ENCODE measurements at regions not wholly inside any gene's neighbourhood (a gene's known extent, or its start where the extent isn't known, plus 50 kb on each side); places are given as distances from the start of the nearest gene placed in this dataset.

DNA sequence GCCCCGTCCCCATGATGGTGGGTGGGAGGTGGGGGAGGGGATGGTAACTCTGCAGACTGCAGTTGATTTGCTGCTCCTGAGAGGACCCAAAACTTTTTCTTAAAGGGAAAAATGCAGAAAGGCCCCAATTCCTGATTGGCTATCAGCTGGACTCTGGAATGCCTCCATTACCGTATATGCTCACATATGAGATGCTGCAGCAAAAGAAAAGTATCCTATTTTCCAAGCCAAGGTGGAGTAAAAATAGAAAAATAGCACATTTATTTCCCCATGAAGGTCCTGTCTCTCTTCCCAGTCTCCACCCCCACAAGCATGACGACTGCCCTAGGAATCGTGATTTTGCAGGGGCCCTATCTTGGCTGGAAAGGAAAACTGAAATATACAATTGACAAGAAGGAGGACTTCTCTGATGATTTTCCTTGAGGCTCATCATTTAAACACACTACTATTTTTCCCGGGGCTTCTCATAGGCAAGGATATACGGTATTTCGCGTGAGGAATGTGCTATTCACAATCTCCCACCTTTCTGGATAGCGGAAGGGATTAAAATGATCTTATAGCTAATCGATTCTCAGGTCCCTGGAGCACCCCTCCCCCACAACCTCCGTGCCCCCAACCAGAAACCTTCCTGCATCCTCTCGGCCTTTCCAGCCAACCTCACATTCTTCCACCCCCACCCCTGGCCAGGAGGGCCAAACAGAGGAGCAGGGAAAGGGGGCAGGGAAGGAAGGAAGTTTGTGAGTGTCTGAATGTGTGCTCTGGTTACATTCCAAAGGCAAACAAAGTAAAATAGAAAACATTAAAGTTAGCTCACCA, 138.9 kb upstream of the CCND2 start:
- peak; percentile 75 for DNase-seq (ENCODE audit: low spot score)

DNA sequence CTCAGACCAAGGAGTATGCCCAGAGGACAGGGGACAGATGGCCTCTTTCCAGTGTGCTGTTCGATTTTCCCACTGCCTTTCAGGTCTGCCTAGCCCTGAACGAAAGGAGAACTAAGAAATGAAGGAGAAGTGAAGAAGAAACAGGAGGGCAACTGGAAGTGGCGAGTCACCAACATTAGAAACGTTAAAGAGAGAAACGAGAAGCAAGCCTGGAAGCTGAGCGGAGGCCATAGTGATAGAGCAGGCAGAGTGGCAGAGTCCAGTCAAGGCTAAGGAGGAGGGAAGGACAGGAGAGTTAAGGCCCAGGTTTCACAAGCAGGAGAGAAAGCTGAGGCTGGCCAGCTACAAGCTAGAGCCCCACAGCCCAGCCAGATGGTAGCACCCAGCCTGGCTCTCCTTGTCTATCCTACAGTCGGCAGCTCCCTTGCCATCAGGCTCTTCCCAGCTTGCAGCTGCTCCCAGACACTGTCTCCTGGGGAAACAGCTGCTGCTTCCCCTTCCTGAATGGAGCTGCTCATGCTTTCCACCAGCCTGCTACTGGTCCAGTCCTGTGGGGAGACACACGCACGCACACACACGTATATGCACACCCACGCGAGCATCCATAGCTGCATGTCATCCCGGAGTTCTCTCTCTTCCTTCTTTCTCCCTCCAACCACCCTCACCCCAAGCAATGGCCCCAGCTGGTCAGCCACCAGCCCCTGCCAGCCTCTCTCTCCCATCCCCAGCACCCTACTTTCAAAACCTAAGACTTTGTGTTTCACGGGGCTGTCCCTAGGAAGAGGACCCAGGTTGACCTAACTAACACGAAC, 139.7 kb upstream of the CCND2 start:
- no peak for DNase-seq (ENCODE audit: low spot score)

DNA sequence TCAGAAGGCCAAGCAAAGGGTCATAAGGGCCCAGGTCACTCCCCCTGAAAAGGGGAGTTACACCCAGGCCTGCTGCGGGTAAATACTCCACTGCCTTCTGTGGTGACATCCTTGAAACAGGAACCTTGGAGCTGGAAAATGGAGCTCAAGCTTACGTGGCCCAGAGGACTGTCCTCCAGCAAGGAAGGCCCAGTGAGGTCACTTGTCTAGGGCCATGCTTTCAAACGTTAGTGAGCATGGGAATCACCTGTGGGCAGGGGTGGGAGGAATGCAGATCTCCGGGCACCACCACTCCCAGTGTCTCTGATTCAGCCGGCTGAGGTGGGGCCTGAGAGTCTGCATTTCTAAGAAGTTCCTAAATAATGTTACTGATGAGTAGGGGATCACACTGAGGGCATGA, 140.5 kb upstream of the CCND2 start:
- DNase-seq (ENCODE audit: low spot score) = no peak

DNA sequence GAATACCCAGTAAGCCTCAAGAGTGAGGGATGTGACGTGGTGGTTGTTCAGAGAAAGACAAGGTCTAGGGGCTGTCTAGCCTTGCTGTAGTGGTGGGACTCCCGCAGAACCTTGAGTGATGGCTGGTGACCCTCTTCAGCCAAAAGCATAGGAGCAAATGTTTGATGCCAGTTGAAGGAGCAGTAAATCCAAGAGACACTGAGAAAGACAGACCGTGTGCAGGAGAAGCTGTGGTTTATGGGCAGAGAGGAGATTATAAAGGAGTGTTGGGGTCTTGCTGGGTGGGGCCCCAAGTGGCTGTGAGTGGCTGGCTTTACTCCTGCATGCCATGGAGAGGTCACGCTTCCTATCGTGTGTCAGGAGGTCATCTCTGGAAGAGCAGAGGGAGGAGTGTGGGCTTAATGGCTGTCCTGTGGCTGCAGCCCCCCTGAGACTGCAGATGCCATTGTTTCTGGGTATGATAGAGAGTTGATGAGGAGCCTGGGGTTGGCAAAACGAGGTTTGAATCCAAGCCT, 152.0 kb upstream of the CCND2 start:
- DNase-seq (ENCODE audit: low spot score) = no peak

DNA sequence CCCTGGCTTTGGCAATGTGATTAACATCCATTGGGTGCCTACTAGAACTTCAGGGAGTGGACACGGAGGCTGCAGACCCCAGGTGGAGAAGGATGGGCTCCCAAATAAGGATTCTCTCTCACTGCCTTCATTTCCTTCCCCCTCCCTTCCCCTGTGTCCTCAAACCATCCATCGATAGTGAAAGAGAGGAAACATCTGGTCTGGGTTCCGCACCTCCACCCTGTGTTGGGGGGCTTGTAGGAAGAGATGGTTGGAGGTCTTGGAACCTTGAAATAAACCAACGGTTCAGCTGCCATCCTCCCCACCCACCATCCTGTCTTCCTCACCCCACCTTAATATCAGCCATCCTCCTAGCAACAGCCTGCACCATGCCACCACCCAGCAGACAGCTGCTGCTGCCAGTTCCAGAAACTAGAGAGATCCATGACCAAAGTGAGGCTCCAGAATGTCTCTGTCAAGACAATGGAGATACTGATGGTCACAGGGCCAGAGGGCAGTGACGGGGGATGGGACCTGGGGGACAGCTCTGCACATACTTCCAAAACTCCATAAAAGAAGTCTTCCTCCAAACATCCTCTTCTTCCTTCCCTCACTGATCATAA, 153.1 kb upstream of the CCND2 start:
- DNase-seq (ENCODE audit: low spot score) = no peak

DNA sequence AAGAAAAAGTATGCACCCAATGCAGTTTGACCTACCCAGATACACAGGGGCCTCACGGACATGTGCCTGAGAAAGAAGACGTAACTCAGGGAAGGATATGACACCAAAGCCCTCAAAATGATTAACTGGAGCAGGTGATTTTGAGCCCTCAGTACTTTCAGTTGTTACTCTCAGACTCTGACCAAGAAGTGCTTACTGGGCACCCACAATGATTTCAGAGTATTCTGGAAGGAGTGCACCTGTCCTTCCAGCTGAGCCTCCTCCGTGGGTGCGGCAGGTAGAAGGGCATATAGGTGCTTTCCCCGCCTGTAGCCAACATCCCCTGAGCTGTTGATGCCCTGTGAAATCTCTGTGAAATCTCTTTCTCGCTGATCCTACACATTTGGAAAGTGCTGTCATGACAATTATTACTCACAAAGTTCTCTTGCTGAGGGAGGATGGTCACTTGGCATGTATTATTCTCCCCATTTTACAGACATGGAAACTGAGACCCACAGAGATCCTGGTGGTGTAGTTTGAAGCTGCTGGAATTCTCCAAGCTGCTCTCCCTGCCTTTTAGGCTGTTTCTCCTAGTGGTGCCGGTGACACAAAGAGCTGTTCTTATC, 154.3 kb upstream of the CCND2 start:
- DNase-seq (ENCODE audit: low spot score) = no peak

DNA sequence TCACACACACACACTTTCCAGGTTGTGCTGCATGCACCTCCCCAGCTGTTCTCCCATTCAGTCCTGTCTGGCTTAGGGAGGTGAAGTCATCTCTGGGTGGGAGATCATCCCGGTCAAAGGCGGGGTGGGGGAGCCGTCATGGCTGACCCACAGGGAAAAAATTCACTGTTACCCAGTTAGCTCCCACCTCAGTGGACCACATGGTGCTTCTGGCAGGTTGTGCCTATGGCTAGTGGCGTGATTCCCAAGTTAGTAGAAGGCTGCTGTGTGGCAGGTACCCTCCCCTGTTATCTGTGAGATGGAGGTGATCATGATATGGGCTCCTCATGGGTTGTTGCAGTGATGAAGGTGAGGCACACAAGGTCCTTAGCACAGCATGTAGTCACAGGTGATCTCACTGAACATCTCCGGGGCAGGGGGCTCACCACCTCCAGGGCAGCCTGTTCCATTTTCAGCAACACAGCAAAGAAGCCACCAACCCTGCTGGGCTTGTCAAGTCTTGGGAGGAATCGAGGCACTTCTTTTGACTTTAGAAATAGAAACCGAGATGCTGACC, 154.9 kb upstream of the CCND2 start:
- no peak for DNase-seq (ENCODE audit: low spot score)

DNA sequence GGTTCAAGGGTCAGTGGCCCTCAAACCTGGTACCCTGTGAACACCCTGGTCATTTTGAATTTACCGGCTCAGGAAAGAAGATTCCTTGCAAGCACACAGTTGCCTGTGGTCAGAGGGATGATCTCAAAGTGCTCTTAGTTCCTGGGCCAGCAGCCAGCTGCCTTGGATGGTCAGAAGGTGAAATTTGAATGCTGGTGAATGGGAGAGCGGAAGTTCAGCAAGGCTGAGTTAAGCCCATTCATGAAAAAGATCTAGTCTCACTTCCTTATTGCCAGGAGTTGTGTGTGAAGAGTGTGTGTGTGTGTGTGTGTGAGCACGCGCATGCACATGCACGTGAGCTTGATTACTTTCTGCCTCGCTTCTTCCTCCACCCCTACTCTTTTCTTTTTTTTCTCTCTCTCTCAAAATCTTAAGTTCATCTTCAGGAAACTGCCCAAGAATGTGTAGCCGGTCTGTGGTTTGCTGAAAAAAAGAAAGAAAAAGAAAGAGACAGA, 155.5 kb upstream of the CCND2 start:
- DNase-seq (ENCODE audit: low spot score) = no peak

DNA sequence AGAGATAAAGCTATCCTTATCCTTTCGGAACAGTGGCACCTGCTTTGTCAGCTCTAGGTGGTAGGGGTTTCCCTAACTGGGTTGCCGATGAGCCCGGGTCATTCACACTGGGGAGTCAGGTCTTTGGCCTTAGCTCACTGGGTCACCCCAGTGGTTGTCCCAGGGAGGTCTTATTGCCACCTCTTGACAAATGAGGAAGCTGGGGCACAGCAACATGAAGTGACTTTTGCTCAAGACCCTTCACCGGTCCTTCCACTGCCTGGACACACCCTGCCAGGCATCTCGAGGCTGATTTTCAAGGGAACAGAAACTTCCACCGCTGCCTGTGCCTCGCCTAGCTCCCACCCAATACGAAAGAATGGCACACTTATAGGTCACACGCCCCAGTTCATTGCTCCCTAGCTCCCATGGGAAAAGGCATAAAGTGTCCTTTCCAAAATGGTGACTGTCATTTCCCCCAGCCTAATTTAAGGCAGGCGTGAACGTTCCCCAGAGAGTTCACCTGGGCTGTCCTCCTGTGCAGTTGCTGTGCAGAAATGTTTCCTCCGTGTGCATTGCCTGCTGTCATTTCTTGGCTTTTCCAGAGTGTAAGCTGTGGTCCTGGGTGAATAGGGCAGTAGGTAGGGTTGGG, 156.1 kb upstream of the CCND2 start:
- no peak for DNase-seq (ENCODE audit: low spot score)

DNA sequence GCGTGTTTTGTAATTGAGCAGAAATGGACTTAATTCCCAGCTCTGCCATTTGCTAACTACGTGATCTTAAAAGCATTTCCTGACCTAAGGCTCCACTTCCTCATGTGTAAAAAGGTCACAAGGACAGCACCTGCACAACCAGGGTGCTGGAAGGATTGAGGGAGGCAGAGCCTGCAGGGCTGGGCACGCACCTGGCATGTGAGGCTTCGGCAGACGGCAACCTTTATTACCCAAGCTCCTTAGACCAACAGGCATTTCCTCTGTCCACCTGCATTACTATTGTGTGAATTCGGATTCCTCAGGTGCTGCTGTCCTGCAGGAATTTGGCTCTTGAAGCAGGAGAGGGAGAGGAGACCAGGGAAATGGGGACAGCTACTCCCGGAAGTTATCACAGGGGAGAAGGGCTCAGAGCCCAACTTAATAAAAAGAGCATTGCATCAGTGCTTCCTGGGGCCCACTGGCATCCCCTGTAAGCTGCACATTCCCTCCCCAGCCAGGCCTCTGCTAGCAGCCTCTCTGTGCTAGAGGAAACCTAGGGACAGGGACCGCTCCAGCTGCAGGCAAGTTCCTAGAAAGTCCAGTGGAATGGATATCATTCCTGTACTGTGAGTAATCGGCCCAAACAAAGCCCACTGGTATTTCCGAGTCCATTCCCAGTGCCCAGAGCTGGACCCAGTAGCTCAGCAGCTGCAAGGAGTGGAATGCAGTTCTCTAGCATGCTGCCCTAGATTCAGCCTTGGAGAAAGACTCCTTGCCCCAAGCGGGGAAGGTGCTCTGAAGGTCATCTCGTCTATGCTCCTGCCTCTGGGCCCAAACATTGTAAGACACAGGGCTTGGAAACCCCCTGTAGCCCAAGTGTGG, 157.1 kb upstream of the CCND2 start:
- DNase-seq (ENCODE audit: low spot score) = no peak

DNA sequence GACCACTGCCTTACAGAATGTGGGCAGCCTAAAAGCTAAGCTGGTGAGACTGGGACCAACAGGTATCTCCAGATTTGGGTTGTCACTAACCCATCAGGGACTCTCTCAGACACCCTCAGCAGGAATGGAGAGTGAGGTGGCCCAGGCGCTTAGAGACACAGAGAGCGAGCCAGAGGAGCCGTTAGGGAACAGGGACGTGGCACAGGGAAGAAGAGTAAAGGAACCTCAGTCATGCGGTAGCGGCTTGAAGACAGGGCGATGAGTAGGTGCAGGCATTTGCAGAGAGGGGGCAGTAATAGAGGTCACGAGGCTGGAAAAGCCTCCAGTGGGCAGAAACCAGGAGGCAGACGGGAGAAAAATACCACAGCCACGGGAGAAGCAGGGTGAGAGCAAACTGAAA, 158.0 kb upstream of the CCND2 start:
- DNase-seq (ENCODE audit: low spot score) = no peak

DNA sequence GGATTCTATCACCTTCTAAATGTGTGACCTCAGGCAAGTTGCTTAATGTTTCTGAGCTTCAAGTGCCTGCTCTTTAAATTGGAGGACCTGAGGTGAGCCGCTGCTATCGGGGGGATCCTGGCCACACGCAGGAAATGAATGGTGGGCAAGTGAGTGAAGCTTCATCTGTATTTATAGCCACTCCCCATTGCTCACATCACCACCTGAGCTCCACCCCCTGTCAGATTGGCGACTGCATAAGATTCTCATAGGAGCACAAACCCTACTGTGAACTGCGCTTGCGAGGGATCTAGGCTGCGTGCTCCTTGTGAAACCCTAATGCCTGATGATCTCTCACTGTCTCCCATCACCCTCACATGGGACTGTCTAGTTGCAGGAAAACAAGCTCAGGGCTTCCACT, 158.6 kb upstream of the CCND2 start:
- DNase-seq (ENCODE audit: low spot score) = no peak

DNA sequence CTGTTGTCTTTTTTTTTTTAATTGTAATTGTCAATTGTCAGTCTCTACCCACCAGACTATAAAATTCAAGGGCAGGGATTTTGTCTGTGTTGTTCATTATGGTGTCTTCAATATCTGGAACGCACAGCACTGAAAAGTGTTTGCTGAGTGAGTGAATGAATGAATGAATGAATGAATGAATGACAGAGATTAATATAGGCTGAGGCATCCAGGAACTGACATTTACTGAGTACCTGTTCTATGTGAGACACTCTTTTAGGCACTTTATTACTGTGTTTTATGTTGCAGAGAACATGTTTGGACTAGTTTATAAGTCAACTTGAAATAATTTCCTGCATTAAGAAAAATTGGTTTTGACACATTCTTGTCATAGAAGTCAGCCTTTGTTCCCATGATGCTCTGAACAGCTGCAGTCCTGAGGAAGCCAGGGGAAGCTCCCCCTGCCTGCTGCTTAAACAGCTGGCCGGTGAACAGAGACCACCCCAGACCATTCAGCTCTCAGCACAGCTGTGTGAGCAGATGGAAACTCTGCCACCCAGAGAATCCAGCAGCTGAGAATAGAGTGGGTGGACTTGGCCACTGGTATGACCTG, 160.7 kb upstream of the CCND2 start:
- DNase-seq (ENCODE audit: low spot score) = no peak

DNA sequence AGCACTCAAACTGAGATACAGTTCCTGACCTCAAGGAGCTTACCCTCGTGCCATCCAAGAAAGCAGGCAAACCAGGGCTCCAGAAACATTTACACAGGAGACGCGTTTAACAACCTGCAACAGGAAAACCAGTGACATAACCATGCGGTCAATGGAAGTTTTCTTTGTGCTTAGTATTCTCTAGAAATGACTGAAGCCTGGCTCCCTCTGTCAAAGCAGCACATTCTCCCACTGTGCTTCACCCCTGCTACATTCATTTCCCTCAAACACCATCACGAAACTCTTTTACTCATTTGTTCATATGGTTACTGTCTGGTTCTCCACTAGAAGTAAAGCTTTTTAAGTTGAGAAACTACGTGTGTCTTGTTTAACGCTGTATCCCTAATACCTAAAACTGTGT, 161.3 kb upstream of the CCND2 start:
- DNase-seq (ENCODE audit: low spot score) = no peak

DNA sequence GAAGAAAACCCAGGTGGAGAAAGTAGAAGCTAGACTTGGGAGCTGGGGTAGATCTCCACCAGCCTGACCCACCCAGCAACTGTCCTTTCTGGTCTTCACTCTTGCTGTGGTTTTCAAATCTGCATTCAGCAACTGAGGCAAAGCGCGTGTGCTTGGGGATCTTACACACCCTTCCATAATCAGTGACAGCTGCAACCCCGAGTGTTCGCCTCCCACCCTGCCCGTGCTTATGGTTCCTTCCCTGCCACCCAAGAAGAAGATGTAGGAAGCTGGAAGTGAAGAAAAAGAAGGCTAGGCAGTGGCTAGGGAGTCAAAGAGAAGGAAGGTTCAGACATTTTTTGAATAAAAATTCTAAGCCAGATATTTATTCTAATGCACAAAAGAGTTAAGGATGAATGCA, 162.6 kb upstream of the CCND2 start:
- DNase-seq (ENCODE audit: low spot score) = no peak

DNA sequence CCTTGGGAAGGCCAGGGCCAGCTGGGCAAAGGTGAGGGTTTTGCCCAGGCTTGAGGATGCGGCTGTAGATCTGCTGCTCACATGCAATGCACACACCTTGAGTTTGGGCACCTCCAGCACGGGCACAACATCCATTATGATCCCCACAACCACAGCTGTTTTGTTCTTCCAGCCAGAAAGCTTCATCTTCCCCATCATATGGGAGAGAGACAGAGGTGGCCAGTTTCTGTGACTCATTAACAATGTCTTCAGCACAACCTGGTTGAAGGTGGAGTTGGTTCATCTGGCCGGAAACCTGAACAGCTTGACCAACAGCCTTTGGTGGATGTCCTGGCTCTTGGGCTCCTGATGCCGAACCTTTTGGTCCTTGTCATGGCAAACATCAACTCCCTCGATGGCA, 163.7 kb upstream of the CCND2 start:
- DNase-seq (ENCODE audit: low spot score) = no peak

DNA sequence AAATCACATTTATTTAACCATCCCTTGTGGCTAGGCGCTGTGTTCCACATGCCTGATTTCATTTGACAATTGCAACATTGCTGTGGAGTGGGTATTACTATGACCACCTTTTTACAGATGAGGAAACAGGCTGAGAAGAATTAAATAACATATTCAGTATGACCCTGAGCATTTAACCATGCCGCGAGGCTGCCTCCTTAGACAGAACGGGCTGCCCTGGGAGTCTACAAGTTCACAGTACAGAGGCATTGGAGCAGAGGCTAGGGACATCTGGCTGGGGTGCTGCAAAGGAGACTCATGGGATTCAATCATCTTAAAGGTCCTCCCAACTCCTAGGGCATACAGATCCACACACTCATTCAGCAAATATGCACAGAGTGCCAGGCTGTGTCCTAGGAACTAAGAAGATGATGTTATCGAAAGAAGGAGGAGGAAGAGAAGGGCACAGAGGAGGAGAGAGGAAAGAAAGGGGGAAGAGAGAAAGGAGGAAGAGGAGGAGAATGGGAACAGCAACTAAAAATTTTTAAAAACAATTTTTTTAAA, 164.7 kb upstream of the CCND2 start:
- no peak for DNase-seq (ENCODE audit: low spot score)

DNA sequence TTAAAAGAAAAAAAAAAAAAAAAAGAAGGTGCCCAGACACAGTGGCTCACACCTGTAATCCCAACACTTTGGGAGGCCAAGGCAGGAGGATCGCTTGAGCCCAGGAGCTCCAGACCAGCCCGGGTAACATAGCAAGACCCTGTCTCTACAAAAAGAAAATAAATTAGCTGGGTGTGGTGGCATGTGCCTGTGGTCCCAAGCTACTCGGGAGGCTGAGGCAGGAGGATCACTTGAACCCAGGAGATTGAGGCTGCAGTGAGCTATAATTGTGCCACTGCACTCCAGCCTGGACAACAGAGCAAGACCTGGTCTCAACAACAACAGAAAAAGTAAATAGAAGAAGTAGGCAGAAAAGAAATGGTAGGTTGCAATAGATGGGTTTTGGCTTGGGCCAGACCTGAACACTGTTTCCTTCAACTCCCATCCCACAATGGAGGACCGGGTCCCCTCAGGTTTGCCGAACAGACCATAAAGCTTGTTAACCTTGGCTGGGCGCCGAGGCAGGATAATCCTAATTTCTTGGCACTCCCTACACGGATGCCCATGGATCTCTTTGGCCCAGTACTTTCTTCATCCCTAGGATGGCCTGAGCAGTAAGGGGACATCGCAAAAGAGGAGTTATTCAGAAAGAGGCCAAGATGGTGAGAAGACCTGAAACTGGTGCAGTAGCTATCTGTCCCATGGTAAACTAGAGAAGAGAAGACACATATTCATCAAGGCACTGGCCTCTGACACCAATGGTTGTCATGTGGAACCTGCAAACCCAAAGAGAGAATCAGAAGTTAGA, 165.5 kb upstream of the CCND2 start:
- no peak for DNase-seq (ENCODE audit: low spot score)

DNA sequence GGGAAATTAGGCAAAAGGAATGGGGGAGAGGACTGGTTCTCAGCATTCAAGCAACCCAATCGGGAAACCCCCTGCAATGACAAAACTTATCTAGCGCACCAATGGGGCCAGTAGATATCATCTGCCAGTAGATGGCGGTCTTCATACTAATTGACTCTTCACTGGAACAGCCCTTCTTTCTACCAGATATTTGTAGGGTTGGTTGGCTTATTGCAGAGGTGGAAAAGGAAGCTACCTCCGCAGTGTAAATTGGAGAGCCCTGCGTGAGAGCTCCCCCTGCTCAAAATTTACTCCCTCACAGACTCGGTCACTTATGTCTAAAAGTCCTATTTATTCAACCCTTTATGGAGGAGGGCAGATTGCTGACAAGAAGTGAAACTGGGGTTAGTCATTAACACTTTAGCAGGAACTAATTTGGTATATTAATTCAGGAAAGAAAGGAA, 166.1 kb upstream of the CCND2 start:
- peak; percentile 65 for DNase-seq (ENCODE audit: low spot score)

Data from iPS-NIHi11 (cell line).